Thyroid gland (tissue), 4 donors: ENCODE measurements at regions not wholly inside any gene's neighbourhood (a gene's known extent, or its start where the extent isn't known, plus 50 kb on each side); places are given as distances from the start of the nearest gene placed in this dataset.

Experiments used
- DNase-seq, 2 donors: peaks; one replicate each; pipeline ENCODE4 v3.0.0-alpha.2; 2019
- H3K27ac ChIP-seq, 3 donors: fragments of 200-600 bp; sonication (generic); 1 replicate in 2 of 3; 2 replicates in 1 of 3; pipeline ENCODE4 v1.5.1; 2016 to 2019; ENCODE audit warnings: mild to moderate bottlenecking in 1 of 3, moderate library complexity in 1 of 3
- H3K27me3 ChIP-seq: fragments of 200-600 bp; sonication (generic); one replicate; pipeline ENCODE4 v1.5.1; 2019
- H3K36me3 ChIP-seq, 2 donors: fragments of 200-600 bp; sonication (generic); one replicate each; pipeline ENCODE4 v1.5.1; 2016 to 2019
- H3K4me1 ChIP-seq, 2 donors: fragments of 200-600 bp; sonication (generic); one replicate each; pipeline ENCODE4 v1.5.1; 2017 to 2019
- H3K4me3 ChIP-seq, 3 donors: fragments of 200-600 bp; sonication (generic); replicated peaks in 1 of 3; 1 replicate in 2 of 3; 2 replicates in 1 of 3; pipeline ENCODE4 v1.5.1; 2016; ENCODE audit warnings: mild to moderate bottlenecking in 1 of 3
- H3K9me3 ChIP-seq: fragments of 200-600 bp; sonication (generic); one replicate; pipeline ENCODE4 v1.5.1; 2017
- CTCF ChIP-seq, 6 experiments: fragments of 200-600 bp in 3 of 6; fragments of 450-650 bp in 3 of 6; sonication (generic) in 3 of 6; IDR thresholded peaks; one replicate each; pipeline ENCODE4 v1.5.1; 2016 to 2019; ENCODE audit warnings: antibody characterized with exemption in 6 of 6, mild to moderate bottlenecking in 2 of 6, inconsistent platforms in 1 of 6, moderate library complexity in 1 of 6
- POLR2A ChIP-seq, 2 donors: fragments of 450-650 bp; IDR thresholded peaks; one replicate each; pipeline ENCODE4 v1.6.1; 2017; ENCODE audit warnings: antibody characterized with exemption in 2 of 2, mild to moderate bottlenecking in 2 of 2, moderate library complexity in 1 of 2
- WGBS, 2 donors: methylation state at CpG; one replicate each; pipeline ENCODE4 v1.1.5; 2017; 5-methylcytosine and 5-hydroxymethylcytosine counted together
- intact Hi-C: fragments of 100-400 bp; cut with DNase I; formaldehyde crosslinking; loops from one replicate; pipeline ENCODE4 v1.15.1; 2023

GRCh38 chr2:97359861-97360584 is 229.7 kb downstream of the ANKRD36B start:
- H3K9me3 ChIP-seq, result no peaks in the 10 kb centered on the region
- no peaks in the 10 kb centered on the region for H3K4me1 ChIP-seq
- H3K4me3 ChIP-seq, result no peak overlapping the region
- no peaks in the 10 kb centered on the region for H3K27me3 ChIP-seq
- no peaks in the 10 kb centered on the region for H3K36me3 ChIP-seq
- TF ChIP-seq CTCF (IDR thresholded peaks at IDR 0.05) (no peak), POLR2A (IDR thresholded peaks at IDR 0.05) (no peak)
- no peak overlapping the region for H3K27ac ChIP-seq
- intact Hi-C loops, result no loop called here
- DNase-seq, result peak in 1 of 2 donors; percentile 3
- WGBS, 2 donors, result 61 to 87% methylated on average over 2 of the region's 5 CpGs

- TF ChIP-seq POLR2A (IDR thresholded peaks at IDR 0.05), result no peak
- TF ChIP-seq CTCF (IDR thresholded peaks at IDR 0.05), result no peak
- WGBS, 2 donors, result 78 to 87% methylated on average over 4 of the region's 4 CpGs
- Histone ChIP-seq H3K27ac (no peak overlapping the region), H3K36me3 (no peaks in the 10 kb centered on the region), H3K4me1 (no peaks in the 10 kb centered on the region), H3K9me3 (no peaks in the 10 kb centered on the region), H3K27me3 (no peaks in the 10 kb centered on the region), H3K4me3 (no peak overlapping the region)
- intact Hi-C loops, result no loop called here
- no peak for DNase-seq
Measured at GRCh38 chr2:97355887-97356286, 233.8 kb downstream of the ANKRD36B start.

- DNase-seq, result no peak
- intact Hi-C loops, result no loop called here
Measured at GRCh38 chr2:97355176-97355575, 234.5 kb downstream of the ANKRD36B start.

GRCh38 chr2:97354576-97354975 is 235.1 kb downstream of the ANKRD36B start:
- intact Hi-C loops, result no loop called here
- H3K27ac ChIP-seq, result no peak overlapping the region
- TF ChIP-seq CTCF (IDR thresholded peaks at IDR 0.05), result no peak
- TF ChIP-seq POLR2A (IDR thresholded peaks at IDR 0.05), result no peak
- H3K4me3 ChIP-seq, result no peak overlapping the region
- no peaks in the 10 kb centered on the region for H3K27me3 ChIP-seq
- H3K9me3 ChIP-seq, result no peaks in the 10 kb centered on the region
- H3K4me1 ChIP-seq, result no peaks in the 10 kb centered on the region
- H3K36me3 ChIP-seq, result no peaks in the 10 kb centered on the region
- no peak for DNase-seq
- WGBS, 2 donors, result 71% methylated on average over 1 of the region's 1 CpG; no CpG with 5 or more reads in 1 of the 2 donors

More at GRCh38 chr2:97355176-97355575, 234.5 kb downstream of the ANKRD36B start:
- Histone ChIP-seq H3K9me3 (no peaks in the 10 kb centered on the region), H3K27ac (no peak overlapping the region), H3K4me1 (no peaks in the 10 kb centered on the region), H3K27me3 (no peaks in the 10 kb centered on the region), H3K4me3 (no peak overlapping the region), H3K36me3 (no peaks in the 10 kb centered on the region)
- TF ChIP-seq POLR2A (IDR thresholded peaks at IDR 0.05) (no peak), CTCF (IDR thresholded peaks at IDR 0.05) (no peak)
- 89% methylated on average over 3 of the region's 3 CpGs for WGBS, 2 donors

- Histone ChIP-seq H3K4me3 (no peak overlapping the region), H3K9me3 (no peaks in the 10 kb centered on the region), H3K4me1 (no peaks in the 10 kb centered on the region), H3K27me3 (no peaks in the 10 kb centered on the region), H3K36me3 (no peaks in the 10 kb centered on the region), H3K27ac (no peak overlapping the region)
- no peak for TF ChIP-seq CTCF (IDR thresholded peaks at IDR 0.05)
- TF ChIP-seq POLR2A (IDR thresholded peaks at IDR 0.05), result no peak
- WGBS, 2 donors, result 72 to 89% methylated on average over 1 of the region's 1 CpG
- no peak for DNase-seq
- intact Hi-C loops, result no loop called here
Measured at GRCh38 chr2:97348841-97349240, 235.9 kb downstream of the ANKRD36 start.
